Mucosa of descending colon (tissue), 3 donors: ENCODE measurements at regions not wholly inside any gene's neighbourhood (a gene's known extent, or its start where the extent isn't known, plus 50 kb on each side); places are given as distances from the start of the nearest gene placed in this dataset.

Experiments
- ATAC-seq: fragments of 200-7000 bp; cut with Tn5 transposase; one replicate; pipeline ENCODE4 v1.9.1; 2020; ENCODE audit warnings: mild to moderate bottlenecking, moderate library complexity
- DNase-seq, 3 donors: peaks; one replicate each; pipeline ENCODE4 v3.0.0-alpha.2; 2020
- H3K36me3 ChIP-seq: fragments of 200-600 bp; one replicate; pipeline ENCODE4 v1.8.0; 2021; ENCODE audit warnings: low read depth, mild to moderate bottlenecking
- H3K4me1 ChIP-seq: fragments of 200-600 bp; one replicate; pipeline ENCODE4 v1.8.0; 2021; ENCODE audit warnings: low read depth, mild to moderate bottlenecking
- H3K4me3 ChIP-seq: fragments of 200-600 bp; one replicate; pipeline ENCODE4 v1.8.0; 2021; ENCODE audit warnings: mild to moderate bottlenecking
- H3K9me3 ChIP-seq: fragments of 200-600 bp; one replicate; pipeline ENCODE4 v1.8.0; 2021; ENCODE audit warnings: mild to moderate bottlenecking
- CTCF ChIP-seq: fragments of 200-600 bp; IDR thresholded peaks from one replicate; pipeline ENCODE4 v1.8.0; 2022; ENCODE audit warnings: antibody characterized with exemption, mild to moderate bottlenecking
- intact Hi-C, 2 donors: fragments of 100-400 bp; cut with DNase I in 1 of 2; cut with micrococcal nuclease in 1 of 2; formaldehyde crosslinking; loops; one replicate each; pipeline versions ENCODE4 v1.11.0 to v1.11.1; 2022; cut with DNase I, micrococcal nuclease
- donor health status: DM: no; HTN: no; CAD: no; lungs with moderate emphysema.
- donor health status: DM: no; HTN: no; CAD: no.
- donor health status: DM: no; HTN: yes; CAD: no.

GRCh38 chr11:79744941-79745340 is 304.1 kb upstream of the TENM4 start:
- ATAC-seq (no peak), DNase-seq (no peak)
- no peaks in the 10 kb centered on the region for H3K36me3 ChIP-seq
- no peaks in the 10 kb centered on the region for H3K9me3 ChIP-seq
- H3K4me1 ChIP-seq = no peaks in the 10 kb centered on the region
- intact Hi-C loops = no loop called here
- TF ChIP-seq CTCF = no peak
- no peak overlapping the region for H3K4me3 ChIP-seq

- intact Hi-C loops = no loop called here
- H3K4me1 ChIP-seq = no peaks in the 10 kb centered on the region
- H3K4me3 ChIP-seq = no peak overlapping the region
- no peaks in the 10 kb centered on the region for H3K9me3 ChIP-seq
- TF ChIP-seq CTCF = no peak
- ATAC-seq = no peak
- no peak for DNase-seq
- H3K36me3 ChIP-seq = no peaks in the 10 kb centered on the region
These were observed 301.3 kb upstream of the TENM4 start for GRCh38 chr11:79742176-79742575.

- no peak for DNase-seq
- Histone ChIP-seq H3K4me1 (no peaks in the 10 kb centered on the region), H3K36me3 (no peaks in the 10 kb centered on the region), H3K9me3 (no peaks in the 10 kb centered on the region), H3K4me3 (no peak overlapping the region)
- TF ChIP-seq CTCF = no peak
- intact Hi-C loops = no loop called here
- peak; percentile 61 for ATAC-seq
These were observed 298.8 kb upstream of the TENM4 start for GRCh38 chr11:79739591-79739990.

GRCh38 chr11:79727221-79727620 is 286.4 kb upstream of the TENM4 start:
- no peaks in the 10 kb centered on the region for H3K4me1 ChIP-seq
- DNase-seq (no peak), ATAC-seq (no peak)
- H3K36me3 ChIP-seq = no peaks in the 10 kb centered on the region
- intact Hi-C loops = no loop called here
- no peak overlapping the region for H3K4me3 ChIP-seq
- no peaks in the 10 kb centered on the region for H3K9me3 ChIP-seq
- no peak for TF ChIP-seq CTCF

GRCh38 chr11:79720115-79720514 is 279.3 kb upstream of the TENM4 start:
- TF ChIP-seq CTCF = no peak
- no peak for ATAC-seq
- Histone ChIP-seq H3K9me3 (no peaks in the 10 kb centered on the region), H3K4me3 (no peak overlapping the region), H3K36me3 (no peaks in the 10 kb centered on the region), H3K4me1 (no peaks in the 10 kb centered on the region)
- intact Hi-C loops = no loop called here
- no peak for DNase-seq

GRCh38 chr11:79708319-79708932 is 267.6 kb upstream of the TENM4 start:
- no peaks in the 10 kb centered on the region for H3K36me3 ChIP-seq
- intact Hi-C loops = no loop called here
- H3K4me1 ChIP-seq = no peaks in the 10 kb centered on the region
- no peak overlapping the region for H3K4me3 ChIP-seq
- ATAC-seq (peak; percentile 77), DNase-seq (peak in 2 of 3 donors; percentile 14 to 59)
- TF ChIP-seq CTCF = no peak
- no peaks in the 10 kb centered on the region for H3K9me3 ChIP-seq
